GM23248 (cell line): ENCODE measurements at regions not wholly inside any gene's neighbourhood (a gene's known extent, or its start where the extent isn't known, plus 50 kb on each side); places are given as distances from the start of the nearest gene placed in this dataset.
A peak's percentile ranks its signal among the peaks of the same experiment; 100 is the strongest.

Experiments
- DNase-seq: peaks from one replicate; pipeline ENCODE4 v3.0.0-alpha.2; 2015
- H2AFZ ChIP-seq: fragments of 200-600 bp; sonication (generic); 2 replicates; pipeline ENCODE4 v1.6.1; 2016; ENCODE audit warnings: antibody characterized with exemption
- H3F3A ChIP-seq: fragments of 200-600 bp; sonication (generic); 2 replicates; pipeline ENCODE4 v1.6.1; 2016; ENCODE audit warnings: mild to moderate bottlenecking, antibody characterized with exemption, mixed run types; ENCODE audit not compliant: insufficient read depth
- H3K27ac ChIP-seq: fragments of 200-600 bp; sonication (generic); 2 replicates; pipeline ENCODE4 v1.5.1; 2016; ENCODE audit warnings: mild to moderate bottlenecking
- H3K27me3 ChIP-seq: fragments of 200-600 bp; sonication (generic); replicated peaks from 2 replicates; pipeline ENCODE4 v1.6.1; 2016; ENCODE audit warnings: mild to moderate bottlenecking; ENCODE audit not compliant: insufficient read depth
- H3K36me3 ChIP-seq: fragments of 200-600 bp; sonication (generic); 2 replicates; pipeline ENCODE4 v1.6.1; 2016; ENCODE audit warnings: low read depth, mild to moderate bottlenecking
- H3K4me1 ChIP-seq: fragments of 200-600 bp; sonication (generic); 2 replicates; pipeline ENCODE4 v1.6.1; 2016; ENCODE audit warnings: mild to moderate bottlenecking; ENCODE audit not compliant: insufficient read depth
- H3K4me2 ChIP-seq: fragments of 200-600 bp; sonication (generic); one replicate; pipeline ENCODE4 v1.6.1; 2016; ENCODE audit warnings: mild to moderate bottlenecking; ENCODE audit not compliant: unreplicated experiment
- H3K4me3 ChIP-seq: fragments of 200-600 bp; sonication (generic); 2 replicates; pipeline ENCODE4 v1.5.1; 2016; ENCODE audit warnings: mild to moderate bottlenecking
- H3K79me2 ChIP-seq: fragments of 200-600 bp; sonication (generic); 2 replicates; pipeline ENCODE4 v1.6.1; 2016; ENCODE audit warnings: mild to moderate bottlenecking; ENCODE audit not compliant: insufficient read depth
- H3K9ac ChIP-seq: fragments of 200-600 bp; sonication (generic); 2 replicates; pipeline ENCODE4 v1.6.1; 2016; ENCODE audit warnings: mild to moderate bottlenecking
- H3K9me2 ChIP-seq: fragments of 200-600 bp; sonication (generic); 2 replicates; pipeline ENCODE4 v1.6.1; 2016; ENCODE audit warnings: mixed run types, mild to moderate bottlenecking, moderate library complexity; ENCODE audit not compliant: insufficient read depth
- H3K9me3 ChIP-seq: fragments of 200-600 bp; sonication (generic); one replicate; pipeline ENCODE4 v1.6.1; 2017; ENCODE audit warnings: low read depth
- H4K20me1 ChIP-seq: fragments of 200-600 bp; sonication (generic); 2 replicates; pipeline ENCODE4 v1.6.0; 2016; ENCODE audit not compliant: insufficient read depth
- EZH2 ChIP-seq: fragments of 200-600 bp; sonication (generic); IDR thresholded peaks from 2 replicates; pipeline ENCODE4 v1.6.1; 2018; ENCODE audit warnings: antibody characterized with exemption, mild to moderate bottlenecking; ENCODE audit not compliant: insufficient read depth, poor library complexity, severe bottlenecking
- EZH2phosphoT487 ChIP-seq: fragments of 200-600 bp; sonication (generic); IDR thresholded peaks from 2 replicates; pipeline ENCODE4 v1.6.1; 2018; ENCODE audit warnings: antibody characterized with exemption, moderate library complexity, mild to moderate bottlenecking, low read depth; ENCODE audit not compliant: insufficient read depth
- WGBS, 2 experiments: methylation state at CpG; one replicate each; pipeline ENCODE4 v1.1.6; 2015 to 2017; ENCODE audit warnings: low lambda C conversion rate in 2 of 2, low coverage in 1 of 2; ENCODE audit errors: missing lambda C conversion rate in 2 of 2; 5-methylcytosine and 5-hydroxymethylcytosine counted together
- in situ Hi-C: fragments of 300-500 bp; cut with MboI; formaldehyde crosslinking; loops from 2 replicates; pipeline ENCODE4 v1.15.0; 2020

DNA sequence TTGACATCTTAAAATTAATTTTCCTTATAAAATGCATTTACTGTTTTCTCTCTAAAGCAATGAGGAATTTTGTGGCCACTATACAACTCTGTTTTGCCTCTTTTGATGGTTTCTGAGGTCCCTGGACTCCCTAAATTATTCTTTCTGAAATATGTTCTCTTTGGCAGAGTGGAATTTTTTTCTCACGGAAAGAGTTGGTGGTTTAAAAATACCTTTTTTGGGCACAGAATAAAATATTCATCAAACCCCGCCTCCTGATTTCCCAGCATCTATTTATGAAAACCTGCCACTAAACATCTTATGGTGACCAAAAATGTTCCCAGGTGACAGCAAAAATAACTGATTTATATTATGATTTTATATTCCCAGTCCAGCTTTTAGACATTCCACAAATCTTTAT is 165.3 kb upstream of the SYT6 start:
- DNase-seq: no peak
- Histone ChIP-seq H4K20me1 (no peaks in the 10 kb centered on the region), H3K4me1 (peaks cover 49% of the 10 kb centered on the region), H2AFZ (0 out of 2 replicates have a peak overlapping the region, but pooled peaks have one; percentile 25), H3K36me3 (no peaks in the 10 kb centered on the region), H3K4me2 (peak overlapping the region; percentile 73), H3K9ac (0 out of 2 replicates have a peak overlapping the region, but pooled peaks have one; percentile 34), H3F3A (peaks cover 45% of the 10 kb centered on the region), H3K9me2 (no peaks in the 10 kb centered on the region), H3K79me2 (no peaks in the 10 kb centered on the region), H3K9me3 (no peaks in the 10 kb centered on the region), H3K27ac (peak overlapping the region; percentile 63), H3K4me3 (peak overlapping the region; percentile 49), H3K27me3 (no peaks in the 10 kb centered on the region)
- in situ Hi-C loops: no loop called here
- TF ChIP-seq EZH2: no peak
- no peak for TF ChIP-seq EZH2phosphoT487
- WGBS, 2 experiments: 53 to 56% methylated on average over 2 of the region's 2 CpGs

DNA sequence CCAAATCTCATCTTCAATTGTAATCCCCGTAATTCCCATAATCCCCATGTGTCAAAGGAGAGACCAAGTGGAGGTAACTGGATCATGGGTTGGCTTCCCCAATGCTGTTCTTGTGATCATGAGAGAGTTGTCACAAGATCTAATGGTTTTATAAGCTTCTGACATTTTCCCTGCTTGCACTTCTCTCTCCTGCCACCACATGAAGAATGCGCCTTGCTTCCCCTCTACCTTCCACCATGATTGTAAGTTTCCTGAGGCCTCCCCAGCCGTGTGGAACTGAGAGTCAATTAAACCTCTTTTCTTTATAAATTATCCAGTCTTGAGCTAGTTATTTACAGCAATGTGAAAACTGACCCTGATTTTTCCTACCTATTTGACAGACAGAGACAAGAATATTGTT is 162.5 kb upstream of the SYT6 start:
- 0 out of 2 replicates have a peak overlapping the region, but pooled peaks have one; percentile 5 for H3K27ac ChIP-seq

DNA sequence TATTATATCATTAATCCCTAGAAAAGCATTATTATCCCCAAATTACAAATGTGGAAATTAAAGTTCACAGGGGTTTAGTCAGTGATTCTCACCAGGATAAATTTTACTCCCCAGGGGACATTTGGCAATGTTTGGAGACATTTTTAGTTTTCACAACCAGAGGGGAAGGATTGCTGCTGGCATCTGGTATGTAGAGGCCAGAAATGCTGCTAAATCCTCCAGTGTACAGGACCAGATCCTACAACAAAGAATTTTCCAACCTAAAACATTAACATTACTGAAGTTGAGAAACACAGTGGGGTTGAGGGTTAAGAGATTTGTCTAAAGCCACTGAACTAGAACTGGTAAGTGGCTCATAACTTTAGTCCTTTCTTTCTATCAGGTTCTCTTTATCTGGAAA is 162.0 kb upstream of the SYT6 start:
- DNase-seq: peak; percentile 63
- in situ Hi-C loops: no loop called here
- Histone ChIP-seq H4K20me1 (no peaks in the 10 kb centered on the region), H3F3A (peaks cover 33% of the 10 kb centered on the region), H3K9me2 (no peaks in the 10 kb centered on the region), H3K27me3 (no peaks in the 10 kb centered on the region), H2AFZ (0 out of 2 replicates have a peak overlapping the region, but pooled peaks have one; percentile 16), H3K9me3 (no peaks in the 10 kb centered on the region), H3K27ac (0 out of 2 replicates have a peak overlapping the region, but pooled peaks have one; percentile 5), H3K9ac (no peak overlapping the region), H3K36me3 (no peaks in the 10 kb centered on the region), H3K4me2 (no peak overlapping the region), H3K4me1 (peaks cover 41% of the 10 kb centered on the region), H3K79me2 (no peaks in the 10 kb centered on the region), H3K4me3 (no peak overlapping the region)
- TF ChIP-seq EZH2: no peak
- TF ChIP-seq EZH2phosphoT487: no peak

More for the DNA sequence above, 162.5 kb upstream of the SYT6 start:
- Histone ChIP-seq H3F3A (peaks cover 33% of the 10 kb centered on the region), H4K20me1 (no peaks in the 10 kb centered on the region), H3K79me2 (no peaks in the 10 kb centered on the region), H3K27me3 (no peaks in the 10 kb centered on the region), H3K4me2 (no peak overlapping the region), H3K4me3 (no peak overlapping the region), H3K9me2 (no peaks in the 10 kb centered on the region), H3K4me1 (peaks cover 44% of the 10 kb centered on the region), H3K36me3 (no peaks in the 10 kb centered on the region), H3K9ac (no peak overlapping the region), H2AFZ (no peak overlapping the region), H3K9me3 (no peaks in the 10 kb centered on the region)
- in situ Hi-C loops: no loop called here
- WGBS, 2 experiments: 96 to 97% methylated on average over 3 of the region's 3 CpGs
- DNase-seq: no peak
- TF ChIP-seq EZH2phosphoT487 (no peak), EZH2 (no peak)

DNA sequence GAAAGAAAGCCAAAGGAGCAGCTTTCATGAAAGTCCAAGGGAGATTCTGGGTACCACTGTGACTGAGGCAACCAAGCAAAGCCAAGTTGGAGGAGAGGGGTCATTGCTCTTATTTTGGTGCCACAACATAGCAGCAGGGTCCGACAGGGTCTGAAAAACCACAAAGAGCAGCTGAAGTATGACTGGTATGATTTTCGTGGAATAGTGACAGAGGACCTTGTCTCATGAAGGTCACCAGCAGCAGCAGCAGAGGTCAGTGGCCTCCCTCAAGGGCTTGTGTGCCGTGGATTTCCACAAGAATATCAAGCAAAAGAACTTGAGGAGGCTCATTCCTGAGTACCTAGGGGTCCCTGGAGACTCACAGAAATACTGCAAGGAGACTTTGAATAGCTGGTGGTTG is 160.9 kb upstream of the SYT6 start:
- Histone ChIP-seq H3K79me2 (no peaks in the 10 kb centered on the region), H3K9me2 (no peaks in the 10 kb centered on the region), H3K9ac (no peak overlapping the region), H3K9me3 (no peaks in the 10 kb centered on the region), H3K4me1 (peaks cover 30% of the 10 kb centered on the region), H3K27me3 (no peaks in the 10 kb centered on the region), H3F3A (peaks cover 30% of the 10 kb centered on the region), H3K36me3 (no peaks in the 10 kb centered on the region), H3K4me2 (no peak overlapping the region), H3K4me3 (no peak overlapping the region), H2AFZ (no peak overlapping the region), H3K27ac (no peak overlapping the region), H4K20me1 (no peaks in the 10 kb centered on the region)
- 86 to 91% methylated on average over 3 of the region's 3 CpGs for WGBS, 2 experiments
- in situ Hi-C loops: no loop called here
- DNase-seq: no peak
- TF ChIP-seq EZH2: no peak
- no peak for TF ChIP-seq EZH2phosphoT487

DNA sequence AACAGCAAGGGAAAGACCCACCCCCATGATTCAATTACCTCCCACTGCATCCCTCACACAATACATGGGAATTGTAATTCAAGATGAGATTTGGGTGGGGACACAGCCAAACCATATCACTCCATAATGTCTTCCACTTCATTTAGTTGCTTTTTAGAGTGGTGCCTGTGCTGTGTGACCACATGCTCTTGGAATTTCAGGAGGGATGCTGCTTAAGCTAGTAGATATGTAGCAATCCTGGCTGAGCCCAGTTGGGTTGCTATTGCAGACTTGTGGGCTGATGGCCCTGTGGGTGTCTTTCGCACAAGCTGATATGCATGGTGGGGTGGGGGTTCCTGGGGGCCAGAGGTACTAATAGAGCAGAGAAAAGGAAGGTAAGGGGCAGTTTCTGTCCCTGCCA is 160.4 kb upstream of the SYT6 start:
- WGBS, 2 experiments: 87 to 92% methylated on average over 1 of the region's 1 CpG

More for the DNA sequence above, 160.4 kb upstream of the SYT6 start:
- no peak overlapping the region for H3K4me2 ChIP-seq
- in situ Hi-C loops: no loop called here
- no peaks in the 10 kb centered on the region for H3K79me2 ChIP-seq
- H3K27ac ChIP-seq: no peak overlapping the region
- no peak overlapping the region for H3K9ac ChIP-seq
- TF ChIP-seq EZH2: no peak
- TF ChIP-seq EZH2phosphoT487: no peak
- H3F3A ChIP-seq: peaks cover 25% of the 10 kb centered on the region
- H3K4me3 ChIP-seq: no peak overlapping the region
- no peaks in the 10 kb centered on the region for H3K9me2 ChIP-seq
- no peaks in the 10 kb centered on the region for H4K20me1 ChIP-seq
- no peaks in the 10 kb centered on the region for H3K36me3 ChIP-seq
- peak; percentile 65 for DNase-seq
- peaks cover 25% of the 10 kb centered on the region for H3K4me1 ChIP-seq
- no peaks in the 10 kb centered on the region for H3K27me3 ChIP-seq
- no peaks in the 10 kb centered on the region for H3K9me3 ChIP-seq
- H2AFZ ChIP-seq: no peak overlapping the region
